SW480 (cell line): ENCODE measurements at regions not wholly inside any gene's neighbourhood (a gene's known extent, or its start where the extent isn't known, plus 50 kb on each side); places are given as distances from the start of the nearest gene placed in this dataset.
A peak's percentile ranks its signal among the peaks of the same experiment; 100 is the strongest.

Experiments used
- DNase-seq: peaks from one replicate; pipeline ENCODE4 v3.0.0-alpha.2; 2016; ENCODE audit warnings: low spot score

DNA sequence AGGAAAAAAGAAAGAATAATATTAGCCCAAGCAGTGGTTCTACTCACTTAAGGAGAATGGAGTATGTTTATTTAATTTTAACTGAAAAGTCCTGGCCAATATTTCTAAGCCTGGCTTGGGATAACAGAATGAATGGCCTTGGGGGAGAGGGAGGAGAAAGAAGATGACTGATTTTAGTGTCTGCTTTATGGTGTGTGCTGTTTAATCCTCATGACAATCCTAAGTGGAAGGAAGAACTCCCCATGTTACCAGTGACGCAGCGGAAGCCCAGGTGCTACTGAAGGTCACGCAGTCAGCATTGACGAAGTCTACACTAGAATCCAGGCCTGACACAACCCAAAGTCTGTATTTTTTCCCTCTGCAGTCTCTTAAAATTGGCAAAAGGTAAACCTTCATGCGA lies 50.5 kb downstream of the PALM2AKAP2 start:
- no peak for DNase-seq

DNA sequence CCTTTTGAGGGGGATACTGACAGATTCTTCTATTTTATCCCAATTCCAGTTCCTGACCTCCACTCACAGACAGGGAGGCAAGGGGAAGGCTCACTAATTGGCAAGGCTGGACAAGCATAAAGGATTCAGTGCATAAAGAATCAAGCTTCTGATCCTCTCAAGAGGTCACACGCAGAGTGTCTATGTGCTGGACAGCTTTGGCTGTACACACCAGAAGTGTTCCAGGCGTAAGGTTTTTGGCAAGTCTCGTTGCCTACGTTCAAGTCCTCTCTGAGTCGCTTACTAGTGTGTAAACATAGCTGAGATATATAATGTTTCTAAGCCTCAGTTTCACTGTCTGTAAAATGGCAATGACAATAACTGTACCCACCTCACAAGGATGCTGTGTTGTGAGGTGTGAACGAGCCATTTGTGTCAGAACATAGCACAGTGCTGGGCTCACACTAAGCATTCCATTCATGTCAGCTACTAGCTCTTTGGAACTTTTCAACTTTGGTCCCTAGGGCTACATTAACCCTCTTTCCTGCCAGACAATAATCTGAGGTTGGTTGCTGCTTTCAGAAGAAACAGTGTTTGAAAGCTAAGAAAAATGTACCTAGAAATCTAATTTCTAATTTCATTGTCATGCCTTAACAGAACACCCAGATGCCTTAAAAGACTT lies 52.1 kb downstream of the PALM2AKAP2 start:
- no peak for DNase-seq

DNA sequence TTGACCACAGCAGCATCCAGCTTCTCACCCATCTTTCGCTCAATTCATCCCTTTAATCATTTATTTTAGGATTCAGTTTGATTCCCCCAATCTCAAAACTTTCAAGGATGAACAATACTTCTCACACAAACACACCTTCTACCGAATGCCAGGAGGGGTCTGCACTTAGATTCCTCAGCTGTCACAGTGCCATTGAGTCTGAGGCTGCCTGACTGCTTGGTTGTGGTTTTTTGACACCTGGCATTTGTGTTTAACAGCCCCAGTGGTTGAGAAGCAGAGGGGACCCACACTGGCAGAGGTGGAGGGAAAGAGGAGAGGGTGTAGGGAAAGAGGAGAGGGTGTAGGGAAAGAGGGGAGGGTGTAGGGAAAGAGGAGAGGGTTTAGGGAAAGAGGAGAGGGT lies 54.9 kb downstream of the PALM2AKAP2 start:
- DNase-seq: no peak

DNA sequence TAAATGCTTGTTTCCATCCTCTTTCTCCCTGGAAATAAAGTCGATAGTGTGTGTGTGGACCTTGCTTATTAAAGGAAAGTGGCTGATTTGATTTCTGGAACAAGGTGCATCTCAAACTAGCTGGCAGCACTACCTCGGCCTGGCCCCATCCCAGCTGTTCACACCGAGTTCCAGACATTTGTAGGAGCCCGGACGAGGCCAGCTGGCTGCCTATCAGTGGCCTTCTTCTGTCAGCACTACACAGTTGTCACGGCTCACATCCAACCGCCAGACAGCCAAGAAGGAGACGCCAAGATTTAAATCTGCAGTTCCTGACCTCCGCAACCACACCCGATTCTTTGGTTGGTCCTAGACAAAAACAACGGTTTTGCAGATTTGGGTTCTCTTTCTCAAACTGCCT lies 63.6 kb downstream of the PALM2AKAP2 start:
- no peak for DNase-seq

DNA sequence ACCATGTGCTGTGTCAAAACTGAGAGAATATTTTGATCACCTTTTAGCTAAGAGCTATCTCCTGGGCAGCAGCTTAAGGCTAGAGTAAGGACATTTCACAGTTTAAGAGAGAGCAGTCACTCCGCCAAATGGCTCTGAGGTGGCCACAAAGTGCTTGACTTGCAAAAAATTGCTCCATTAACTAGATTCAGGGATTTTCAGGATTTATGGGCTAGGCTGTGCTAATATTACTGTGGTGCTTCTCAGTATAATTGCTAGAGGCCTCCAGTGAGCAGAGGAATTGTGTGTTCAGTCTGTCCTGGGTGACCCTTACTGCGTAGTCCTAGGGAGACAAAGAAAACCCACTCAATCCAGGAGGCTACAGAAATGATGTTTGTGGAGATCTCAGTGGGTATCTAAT lies 65.2 kb downstream of the PALM2AKAP2 start:
- DNase-seq: no peak

DNA sequence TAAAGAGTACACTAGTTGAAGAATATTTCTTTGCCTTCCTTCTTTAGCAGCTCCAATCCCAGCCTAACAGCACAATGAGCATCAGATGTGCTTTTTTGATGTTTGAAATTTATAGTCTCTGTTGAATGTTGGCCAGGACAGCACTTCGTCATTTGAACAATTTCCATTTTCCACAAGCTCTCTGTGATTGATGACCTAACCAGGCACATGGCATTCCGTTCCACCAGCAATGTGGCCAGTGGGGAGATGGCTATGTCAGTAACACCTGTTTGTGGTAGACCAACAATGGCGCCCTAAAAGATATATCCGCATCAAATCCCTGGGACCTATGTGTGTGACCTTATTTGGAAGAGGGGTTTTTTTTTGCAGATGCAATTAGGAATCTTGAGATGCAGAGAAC lies 66.8 kb downstream of the PALM2AKAP2 start:
- peak; percentile 7 for DNase-seq

DNA sequence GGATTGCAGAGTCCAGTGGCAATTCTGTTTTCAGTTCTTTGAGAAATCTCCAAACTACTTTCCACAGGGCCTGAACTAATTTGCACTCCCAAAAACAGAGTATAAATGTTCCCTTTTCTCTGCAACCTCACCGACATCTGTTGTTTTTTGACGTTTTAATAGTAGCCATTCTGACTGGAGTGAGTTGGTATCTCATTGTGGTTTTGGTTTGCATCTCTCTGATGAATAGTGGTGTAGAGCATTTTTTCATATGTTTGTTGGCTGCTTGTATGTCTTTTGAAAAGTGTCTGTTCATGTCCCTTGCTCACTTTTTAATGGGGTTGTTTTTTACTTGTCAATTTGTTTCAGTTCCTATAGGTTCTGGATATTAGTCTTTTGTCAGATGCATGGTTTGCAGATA lies 72.6 kb downstream of the PALM2AKAP2 start:
- DNase-seq: no peak

DNA sequence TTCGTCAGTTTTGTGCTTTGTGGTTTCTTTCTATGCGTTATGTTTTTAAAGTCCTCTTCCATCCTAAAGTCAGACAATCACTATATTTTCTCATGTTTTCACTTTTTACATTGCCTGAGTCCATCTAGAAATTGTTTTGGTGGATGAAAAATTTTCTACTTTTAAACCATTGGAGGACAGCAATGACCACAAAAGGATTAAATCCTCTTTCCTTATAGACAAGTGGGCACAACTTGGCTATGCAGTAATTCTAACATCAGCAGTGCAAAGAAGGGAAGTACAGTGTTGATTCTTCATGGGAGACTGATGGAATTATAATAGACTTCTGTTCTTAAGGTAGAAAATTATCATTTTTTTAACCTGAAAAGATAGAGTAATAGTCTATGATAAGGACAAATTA lies 75.5 kb downstream of the PALM2AKAP2 start:
- DNase-seq: no peak

DNA sequence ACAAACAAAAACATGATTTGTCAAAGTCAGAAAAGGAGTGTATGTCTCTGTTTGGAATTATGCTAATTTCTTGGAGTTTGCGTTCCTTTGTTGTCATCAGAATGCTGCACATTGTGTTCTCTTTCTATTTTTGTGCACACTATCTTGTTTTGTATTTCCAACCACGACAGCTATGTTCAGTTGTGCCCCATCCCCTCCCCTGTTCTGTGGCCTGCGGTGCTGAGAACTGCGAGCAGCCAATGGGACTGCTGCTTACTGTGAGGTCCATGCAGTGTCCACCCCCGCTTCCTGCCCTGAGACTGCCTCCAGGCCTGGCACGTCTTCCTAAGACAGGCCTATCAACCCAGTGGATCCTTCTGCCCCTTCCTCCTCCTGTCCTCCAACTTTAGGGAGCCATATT lies 76.8 kb downstream of the PALM2AKAP2 start:
- no peak for DNase-seq

DNA sequence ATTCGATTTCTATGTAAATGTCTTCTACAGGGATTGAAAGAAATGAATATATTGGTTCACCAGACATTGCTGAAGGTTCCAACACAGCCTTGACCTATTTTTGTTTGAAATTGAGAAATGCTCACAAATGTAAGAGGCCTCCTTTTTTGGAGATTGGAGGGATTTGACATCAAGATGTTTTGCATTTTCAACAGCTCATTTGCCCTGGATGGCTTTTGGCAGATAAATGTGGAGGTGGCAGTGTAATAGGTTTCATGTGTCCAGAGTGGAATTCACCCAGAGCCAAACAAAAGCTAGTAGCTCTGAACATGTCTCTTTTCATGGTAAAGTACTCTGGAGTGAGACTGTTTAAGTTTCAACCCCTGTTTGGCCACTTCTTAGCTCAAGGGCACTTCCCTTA lies 77.3 kb downstream of the PALM2AKAP2 start:
- no peak for DNase-seq

DNA sequence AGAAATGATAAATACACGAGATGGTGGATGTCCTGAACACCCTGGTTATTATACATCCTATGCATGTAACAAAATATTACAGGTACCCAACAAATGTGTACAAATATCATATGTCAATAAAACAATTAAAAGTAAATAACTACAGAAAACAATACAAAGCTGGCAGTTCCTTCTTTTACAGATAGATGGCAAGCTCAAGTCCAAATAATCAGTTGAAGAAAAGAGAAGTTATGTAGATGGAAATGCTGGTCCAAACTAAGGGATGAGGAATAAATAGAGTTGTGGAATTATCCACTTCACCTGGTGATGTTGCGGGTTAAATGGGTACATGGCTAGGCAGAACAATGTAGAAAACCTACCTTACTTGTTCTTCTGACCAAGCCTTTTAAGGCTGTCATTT lies 79.4 kb downstream of the PALM2AKAP2 start:
- no peak for DNase-seq

DNA sequence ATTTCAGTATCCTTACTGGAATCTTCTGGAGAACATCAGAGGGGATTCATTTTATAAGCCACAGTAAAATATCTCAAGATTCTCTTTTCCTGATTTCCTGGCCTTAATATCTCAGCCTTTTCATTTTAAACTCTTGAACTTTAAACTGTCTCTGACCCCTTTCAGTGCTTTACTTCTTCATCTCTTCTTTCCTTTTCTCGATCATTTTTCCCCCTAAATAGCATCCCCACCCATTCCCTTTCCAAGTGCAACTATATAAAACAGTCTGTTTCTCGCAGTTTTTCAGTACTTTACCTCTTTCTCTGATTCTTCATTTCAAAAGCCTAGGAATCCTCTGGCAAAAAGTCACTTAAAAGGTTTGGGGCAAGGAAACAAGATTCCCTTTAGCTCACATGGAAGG lies 80.5 kb downstream of the PALM2AKAP2 start:
- no peak for DNase-seq

DNA sequence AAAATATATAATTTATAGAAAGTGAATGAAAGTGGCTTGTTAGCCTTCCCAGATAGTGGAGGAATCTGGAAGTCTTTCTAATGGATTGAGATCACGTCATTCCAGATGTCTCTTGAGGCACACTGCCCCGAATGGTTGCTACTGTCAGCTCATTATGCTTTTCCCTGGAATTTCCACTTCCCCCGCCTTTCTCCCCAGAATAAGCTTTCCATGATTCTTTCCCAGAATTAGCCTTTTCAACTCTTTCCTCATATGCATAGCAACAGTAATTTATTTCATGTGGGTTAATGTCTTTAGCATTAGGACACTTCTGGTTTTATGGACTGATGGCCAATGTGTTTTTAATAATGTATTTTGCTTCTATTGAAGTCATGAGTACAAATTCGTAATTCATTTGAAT lies 81.5 kb downstream of the PALM2AKAP2 start:
- DNase-seq: no peak

DNA sequence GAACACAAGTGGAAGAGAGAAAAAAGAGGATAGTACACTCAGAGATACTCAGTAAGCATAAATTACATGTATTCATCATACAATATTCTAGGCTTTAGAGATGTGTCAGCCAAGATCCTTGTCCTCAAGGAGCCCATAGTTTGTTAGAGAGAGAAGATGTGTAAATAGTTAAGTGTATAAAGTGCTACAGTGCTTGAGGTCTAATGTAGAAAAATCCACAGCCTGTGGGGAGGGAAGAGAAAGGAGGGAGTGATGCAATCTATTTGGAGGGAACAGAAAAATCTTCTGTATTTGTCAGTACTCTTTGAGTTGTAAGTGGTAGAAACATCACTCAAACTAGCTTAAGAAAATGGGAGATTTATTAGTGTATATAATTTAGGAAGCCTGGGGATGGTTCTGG lies 81.9 kb downstream of the PALM2AKAP2 start:
- DNase-seq: no peak

DNA sequence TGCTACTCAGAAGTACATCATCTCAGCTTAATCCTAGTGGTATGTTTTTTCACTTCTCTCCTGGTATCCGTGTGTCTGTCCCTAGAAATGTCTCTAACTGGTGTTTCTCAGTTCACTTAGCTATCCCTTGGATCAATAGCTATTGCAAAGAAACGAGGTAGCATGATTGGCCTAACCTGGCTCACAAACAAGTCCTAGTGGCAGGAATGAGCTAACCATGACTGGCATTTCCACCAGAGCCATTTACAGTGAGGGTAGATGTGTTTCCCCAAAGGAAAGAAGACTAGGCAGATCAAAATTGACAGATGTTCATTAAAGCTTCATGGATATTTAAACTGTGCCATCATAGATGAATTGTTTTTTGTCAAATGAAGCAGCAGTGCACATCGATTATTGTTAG lies 82.5 kb downstream of the PALM2AKAP2 start:
- no peak for DNase-seq

DNA sequence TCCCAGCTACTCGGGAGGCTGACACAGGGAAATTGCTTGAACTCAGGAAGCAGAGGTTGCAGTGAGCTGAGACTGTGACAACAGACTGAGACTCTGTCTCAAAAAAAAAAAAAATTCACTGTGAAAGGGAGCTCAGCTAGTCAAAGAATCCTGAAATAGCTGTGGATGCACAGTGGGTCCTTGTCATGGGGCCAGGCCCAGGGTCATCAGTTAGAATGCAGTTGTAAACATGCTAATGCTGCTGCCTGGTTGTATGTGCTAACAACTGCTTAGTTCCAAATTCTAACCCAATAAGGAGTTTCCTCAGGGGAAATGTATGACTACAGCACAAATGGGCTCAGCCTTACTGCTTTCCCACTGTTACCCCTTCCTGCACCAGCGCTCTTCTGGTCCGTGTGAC lies 84.0 kb downstream of the PALM2AKAP2 start:
- DNase-seq: no peak

DNA sequence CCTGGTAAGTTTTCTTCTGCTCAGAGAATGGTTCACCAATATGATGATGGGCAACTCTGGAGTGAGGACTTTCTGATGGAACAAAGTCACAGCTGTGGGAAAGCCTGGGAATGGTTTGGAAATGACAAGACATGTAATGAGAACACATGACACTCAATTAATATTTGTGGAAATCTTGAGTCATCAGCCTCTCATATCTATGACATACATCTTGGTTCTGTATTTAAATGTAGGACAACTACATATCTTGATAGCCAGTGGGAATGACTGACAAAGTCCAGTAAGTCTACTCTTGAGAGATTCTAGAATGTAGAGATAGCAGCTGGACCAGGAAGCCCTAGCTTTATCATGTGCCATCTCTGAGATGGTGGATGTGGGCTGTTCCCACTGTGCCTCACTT lies 85.5 kb downstream of the PALM2AKAP2 start:
- DNase-seq: no peak

DNA sequence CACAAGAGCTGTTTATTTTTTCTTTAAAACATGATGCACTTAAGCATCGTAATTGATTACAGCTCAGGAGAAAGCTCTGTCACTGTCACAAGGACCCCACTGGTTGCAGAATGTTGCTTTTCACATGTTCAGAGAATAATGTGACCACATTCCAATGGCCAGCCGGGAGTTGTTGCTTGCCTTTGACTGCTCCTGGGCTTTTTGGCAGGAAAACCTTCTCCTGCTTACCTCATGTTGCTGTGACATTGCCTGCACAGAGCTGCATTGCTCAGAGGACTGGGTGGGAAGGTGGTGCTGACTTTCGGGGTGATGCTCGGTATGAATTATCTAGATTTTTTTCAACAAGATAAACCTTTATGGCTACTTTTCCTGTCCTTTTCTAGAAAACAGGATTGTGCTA lies 88.2 kb downstream of the PALM2AKAP2 start:
- DNase-seq: no peak

DNA sequence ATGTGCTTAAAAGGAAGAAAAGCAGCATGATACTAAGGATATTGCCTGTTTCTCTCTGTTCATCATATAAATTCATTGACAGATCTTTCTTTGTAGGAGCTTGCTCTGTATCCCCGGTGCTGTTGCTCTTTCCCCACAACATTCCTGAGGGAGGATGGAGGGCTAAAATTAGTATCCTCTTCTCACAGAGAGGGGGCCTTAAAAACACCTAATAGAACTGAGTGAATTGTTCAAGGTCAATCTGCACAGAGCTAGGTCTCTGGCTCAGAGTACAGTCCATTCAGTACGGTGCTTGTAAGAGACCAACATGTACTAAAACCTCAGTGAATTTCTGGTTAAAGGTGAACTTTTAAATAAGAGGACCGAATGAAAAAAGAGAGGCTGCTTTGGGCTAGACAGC lies 88.7 kb downstream of the PALM2AKAP2 start:
- no peak for DNase-seq

DNA sequence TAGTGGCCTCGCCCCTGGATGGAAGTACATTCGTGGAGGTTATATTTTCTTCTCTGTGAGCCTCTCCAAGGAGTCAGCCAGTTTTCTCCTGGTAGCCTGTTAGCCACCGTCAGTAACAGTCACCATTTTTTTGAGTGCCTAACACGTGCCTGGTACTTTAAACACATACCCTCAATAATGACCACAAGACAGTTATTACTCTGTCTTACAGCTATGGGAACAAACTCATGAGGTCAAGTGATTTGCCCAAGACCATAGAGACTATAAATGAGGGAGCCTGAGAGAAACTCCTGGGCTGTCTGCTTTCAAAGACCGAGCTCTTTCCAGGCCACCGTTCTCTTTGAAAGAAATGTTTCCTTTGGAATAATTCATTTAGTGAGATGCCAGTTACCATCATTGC lies 90.4 kb downstream of the PALM2AKAP2 start:
- DNase-seq: no peak

DNA sequence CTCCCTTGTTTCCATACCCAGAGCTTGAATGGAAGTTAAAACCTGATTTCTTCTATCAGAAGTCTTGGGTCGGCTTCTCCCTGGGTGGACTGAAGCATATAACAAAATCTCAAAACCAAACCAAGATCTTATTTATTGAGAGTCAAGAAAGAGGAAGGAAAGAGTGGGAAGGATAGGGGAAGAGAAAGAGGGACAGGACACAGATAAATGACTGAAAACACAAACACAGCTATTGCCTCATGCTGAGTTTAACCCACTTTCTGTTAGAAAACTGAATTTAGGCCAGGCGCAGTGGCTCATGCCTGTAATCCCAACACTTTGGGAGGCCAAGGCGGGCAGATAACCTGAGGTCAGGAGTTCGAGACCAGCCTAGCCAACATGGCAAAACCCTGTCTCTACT lies 92.9 kb downstream of the PALM2AKAP2 start:
- no peak for DNase-seq

DNA sequence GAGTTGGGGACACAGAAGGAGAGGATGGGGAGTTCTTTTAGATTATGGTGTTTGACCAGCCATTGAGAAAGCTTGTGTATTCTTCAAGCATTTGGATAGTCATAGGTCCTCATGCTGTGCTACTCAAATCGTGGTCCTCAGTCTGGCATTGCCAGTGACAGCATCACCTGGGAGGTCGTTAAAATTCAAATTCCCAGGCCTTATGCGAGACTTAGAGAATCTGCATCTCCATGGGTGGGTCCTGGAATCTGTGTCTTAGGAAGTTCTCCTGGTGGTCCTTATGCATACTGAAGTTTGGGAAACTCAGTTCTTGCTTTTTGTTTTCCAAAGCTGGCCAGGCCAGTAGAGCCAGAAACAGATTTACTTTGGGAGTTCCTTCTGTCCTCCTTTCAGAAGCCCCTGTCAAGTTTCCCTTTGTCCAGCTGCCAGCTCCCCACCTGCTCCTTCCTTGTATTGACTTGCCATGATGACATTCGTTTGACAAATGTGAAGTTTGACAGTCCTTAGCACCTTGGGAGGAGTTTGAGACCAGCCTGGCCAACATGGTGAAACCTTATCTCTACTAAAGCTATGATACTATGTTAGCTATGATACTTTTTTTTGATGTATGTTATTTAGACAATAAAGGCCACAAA lies 95.6 kb downstream of the PALM2AKAP2 start:
- no peak for DNase-seq

DNA sequence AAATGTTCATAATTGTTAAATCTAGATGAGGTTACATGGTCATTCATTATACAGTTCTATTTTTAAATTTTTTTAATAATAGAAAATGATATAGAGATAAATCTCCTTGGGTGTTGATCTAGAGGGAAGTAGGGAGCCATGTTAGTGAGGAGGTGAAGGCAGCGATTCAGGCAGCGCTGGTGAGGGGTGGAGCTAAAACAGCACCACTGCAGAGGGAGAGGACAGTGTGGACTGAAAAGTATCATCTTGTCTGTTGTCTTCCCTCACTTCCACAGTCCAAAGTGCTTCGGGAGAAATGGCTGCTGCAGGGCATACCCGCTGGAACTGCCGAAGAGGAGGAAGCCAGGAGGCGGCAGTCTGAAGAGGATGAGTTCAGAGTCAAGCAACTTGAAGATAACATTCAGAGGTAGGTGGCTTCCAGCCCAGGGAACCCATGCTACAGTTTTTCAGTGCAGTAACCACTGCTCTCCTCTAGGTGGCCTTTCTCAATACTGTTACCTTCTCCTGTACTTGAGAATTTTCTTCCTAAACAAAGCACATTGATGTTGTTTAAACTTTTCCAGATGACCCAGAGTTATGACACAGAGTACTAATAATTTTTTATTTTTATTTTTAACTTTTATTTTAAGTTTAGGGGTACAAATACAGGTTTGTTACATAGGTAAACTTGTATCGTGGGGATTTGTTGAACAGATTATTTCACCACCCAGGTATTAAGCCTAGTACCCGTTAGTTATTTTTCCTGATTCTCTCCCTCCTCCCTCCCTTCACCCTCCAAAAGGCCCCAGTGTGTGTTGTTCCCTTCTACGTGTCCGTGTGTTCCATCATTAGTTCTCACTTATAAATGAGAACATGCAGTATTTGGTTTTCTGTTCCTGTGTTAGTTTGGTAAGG lies 100.5 kb downstream of the PALM2AKAP2 start:
- peak; percentile 26 for DNase-seq
